Loucy (cell line): ENCODE measurements at regions not wholly inside any gene's neighbourhood (a gene's known extent, or its start where the extent isn't known, plus 50 kb on each side); places are given as distances from the start of the nearest gene placed in this dataset.

ENCODE experiments used
- H2AFZ ChIP-seq: fragments of 200-600 bp; sonication (generic); 2 replicates; pipeline ENCODE4 v1.6.0; 2016; ENCODE audit warnings: antibody characterized with exemption, mild to moderate bottlenecking, low read length, moderate library complexity
- H3F3A ChIP-seq: fragments of 200-600 bp; 2 replicates; pipeline ENCODE4 v1.6.0; 2016; ENCODE audit warnings: antibody characterized with exemption, low read depth, mild to moderate bottlenecking
- H3K27me3 ChIP-seq: fragments of 200-600 bp; sonication (generic); 2 replicates; pipeline ENCODE4 v1.6.1; 2014; ENCODE audit warnings: low read length, mild to moderate bottlenecking; ENCODE audit not compliant: insufficient read depth, poor library complexity, severe bottlenecking
- H3K36me3 ChIP-seq: fragments of 200-600 bp; sonication (generic); 2 replicates; pipeline ENCODE4 v1.6.1; 2016; ENCODE audit warnings: low read length; ENCODE audit not compliant: insufficient read depth
- H3K4me1 ChIP-seq: fragments of 200-600 bp; sonication (generic); 2 replicates; pipeline ENCODE4 v1.5.1; 2014; ENCODE audit warnings: low read length, mild to moderate bottlenecking; ENCODE audit not compliant: insufficient read depth, poor library complexity, severe bottlenecking
- H3K4me2 ChIP-seq: fragments of 200-600 bp; sonication (generic); 2 replicates; pipeline ENCODE4 v1.6.0; 2014; ENCODE audit warnings: antibody characterized with exemption, low read length, low read depth, mild to moderate bottlenecking; ENCODE audit not compliant: poor library complexity, severe bottlenecking
- H3K4me3 ChIP-seq: fragments of 200-600 bp; sonication (generic); 2 replicates; pipeline ENCODE4 v1.5.1; 2014; ENCODE audit warnings: low read length, mild to moderate bottlenecking, mixed read lengths; ENCODE audit not compliant: poor library complexity, severe bottlenecking
- H3K79me2 ChIP-seq: fragments of 200-600 bp; sonication (generic); 2 replicates; pipeline ENCODE4 v1.6.1; 2014; ENCODE audit warnings: low read length; ENCODE audit not compliant: insufficient read depth
- H3K9ac ChIP-seq: fragments of 200-600 bp; sonication (generic); 2 replicates; pipeline ENCODE4 v1.6.0; 2014; ENCODE audit warnings: mild to moderate bottlenecking, low read depth, low read length, moderate library complexity; ENCODE audit not compliant: poor library complexity, severe bottlenecking
- H3K9me2 ChIP-seq: fragments of 200-600 bp; sonication (generic); replicated peaks from 2 replicates; pipeline ENCODE4 v1.6.1; 2016; ENCODE audit warnings: low read depth, low read length, mixed read lengths
- H3K9me3 ChIP-seq: fragments of 200-600 bp; sonication (generic); 2 replicates; pipeline ENCODE4 v1.6.1; 2014; ENCODE audit warnings: mild to moderate bottlenecking, antibody characterized with exemption, low read length, low read depth; ENCODE audit not compliant: insufficient read depth
- H4K20me1 ChIP-seq: fragments of 200-600 bp; sonication (generic); 2 replicates; pipeline ENCODE4 v1.6.0; 2014; ENCODE audit warnings: antibody characterized with exemption, low read length, mild to moderate bottlenecking; ENCODE audit not compliant: insufficient read depth, poor library complexity, severe bottlenecking
- CTCF ChIP-seq: fragments of 200-600 bp; sonication (generic); conservative IDR thresholded peaks from 2 replicates; pipeline ENCODE4 v1.5.1; 2014; ENCODE audit warnings: mild to moderate bottlenecking, antibody characterized with exemption, low read length
- EZH2phosphoT487 ChIP-seq: fragments of 200-600 bp; IDR thresholded peaks from 2 replicates; pipeline ENCODE4 v1.6.1; 2018; ENCODE audit warnings: antibody characterized with exemption, mild to moderate bottlenecking, moderate library complexity, borderline replicate concordance

DNA sequence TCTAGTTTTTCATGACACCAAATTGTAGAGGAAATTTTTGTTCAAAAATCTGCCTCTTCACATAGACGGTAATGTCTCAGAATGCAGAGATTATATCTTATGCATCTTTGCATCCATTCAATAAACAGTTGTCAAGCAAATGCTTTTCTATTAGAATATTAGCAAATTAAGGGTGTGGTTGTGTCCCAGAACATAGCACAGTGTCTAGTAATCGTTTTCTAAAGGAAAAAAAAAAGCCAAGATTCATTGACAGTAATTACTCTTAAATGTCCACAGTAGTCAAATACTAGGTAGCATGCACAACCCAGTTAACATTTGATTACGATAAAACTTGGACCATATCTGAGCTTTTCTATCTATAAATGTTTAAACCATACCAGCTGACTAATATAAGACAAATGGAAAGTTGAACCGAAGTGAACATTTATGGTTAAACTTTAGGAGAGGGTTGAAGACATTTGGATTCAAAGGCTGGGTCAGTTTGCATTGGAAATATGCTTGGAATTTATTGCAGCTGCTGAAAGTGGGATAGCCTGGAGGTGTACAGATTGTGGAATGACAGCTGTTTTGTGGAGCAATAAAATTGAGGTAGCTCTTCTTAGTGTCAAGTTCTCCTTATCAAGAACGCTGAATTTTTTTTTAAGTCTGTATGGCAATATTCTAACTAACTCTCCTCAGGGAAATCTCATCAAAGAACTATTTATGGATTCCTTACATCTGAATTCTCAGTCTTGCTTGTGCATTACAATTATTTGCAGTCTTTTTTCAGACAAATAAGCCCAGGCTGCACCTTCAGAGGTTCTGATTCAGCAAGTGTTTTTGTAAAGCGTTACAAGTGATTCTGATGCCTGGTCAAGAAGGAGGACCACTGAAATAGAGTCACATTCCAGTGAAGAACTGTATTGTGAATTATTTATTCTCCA is 66.7 kb upstream of the ATP2B1 start:
- no peaks in the 10 kb centered on the region for H4K20me1 ChIP-seq
- H3F3A ChIP-seq, result no peaks in the 10 kb centered on the region
- no peaks in the 10 kb centered on the region for H3K36me3 ChIP-seq
- H3K79me2 ChIP-seq, result no peaks in the 10 kb centered on the region
- TF ChIP-seq CTCF (no peak), EZH2phosphoT487 (no peak)
- H3K27me3 ChIP-seq, result no peaks in the 10 kb centered on the region
- no peak overlapping the region for H3K9ac ChIP-seq
- no peaks in the 10 kb centered on the region for H3K9me3 ChIP-seq
- H3K9me2 ChIP-seq, result no peaks in the 10 kb centered on the region
- H3K4me1 ChIP-seq, result peaks cover 1% of the 10 kb centered on the region
- no peak overlapping the region for H3K4me2 ChIP-seq
- no peak overlapping the region for H3K4me3 ChIP-seq
- H2AFZ ChIP-seq, result no peak overlapping the region

- TF ChIP-seq CTCF (no peak), EZH2phosphoT487 (no peak)
- no peaks in the 10 kb centered on the region for H3K9me2 ChIP-seq
These were observed 66.0 kb upstream of the ATP2B1 start for GRCh38 chr12:89774645-89775044.

GRCh38 chr12:89770391-89770790 is 61.8 kb upstream of the ATP2B1 start:
- H3K4me1 ChIP-seq, result peaks cover 16% of the 10 kb centered on the region
- no peak overlapping the region for H3K4me3 ChIP-seq
- no peaks in the 10 kb centered on the region for H4K20me1 ChIP-seq
- no peak overlapping the region for H3K4me2 ChIP-seq
- no peaks in the 10 kb centered on the region for H3F3A ChIP-seq
- H3K9me3 ChIP-seq, result no peaks in the 10 kb centered on the region
- no peaks in the 10 kb centered on the region for H3K36me3 ChIP-seq
- no peaks in the 10 kb centered on the region for H3K27me3 ChIP-seq
- no peaks in the 10 kb centered on the region for H3K9me2 ChIP-seq
- H3K9ac ChIP-seq, result no peak overlapping the region
- TF ChIP-seq EZH2phosphoT487 (no peak), CTCF (no peak)
- no peak overlapping the region for H2AFZ ChIP-seq
- H3K79me2 ChIP-seq, result no peaks in the 10 kb centered on the region

More at GRCh38 chr12:89774645-89775044, 66.0 kb upstream of the ATP2B1 start:
- peaks cover 6% of the 10 kb centered on the region for H3K4me1 ChIP-seq
- no peaks in the 10 kb centered on the region for H3K36me3 ChIP-seq
- H3K27me3 ChIP-seq, result no peaks in the 10 kb centered on the region
- no peaks in the 10 kb centered on the region for H4K20me1 ChIP-seq
- H3K9ac ChIP-seq, result no peak overlapping the region
- H3K9me3 ChIP-seq, result no peaks in the 10 kb centered on the region
- no peaks in the 10 kb centered on the region for H3K79me2 ChIP-seq
- no peak overlapping the region for H3K4me3 ChIP-seq
- H3K4me2 ChIP-seq, result no peak overlapping the region
- H3F3A ChIP-seq, result no peaks in the 10 kb centered on the region
- H2AFZ ChIP-seq, result no peak overlapping the region
